ENCODE measurements at regions not wholly inside any gene's neighbourhood (a gene's known extent, or its start where the extent isn't known, plus 50 kb on each side); places are given as distances from the start of the nearest gene placed in this dataset.

- ChIA-PET POLR2A (no interaction called here), CTCF (interaction anchor here (1.1 to 1.2 kb wide), 2 partner anchors 229 to 704 kb away, joined by 3 read pairs; no protein-coding TSS in a partner anchor)
- H3K27ac Mint-ChIP-seq (ENCODE audit: low read depth, unreplicated experiment): no peak overlapping the region
- peaks cover 9% of the 10 kb centered on the region for H3K4me1 Mint-ChIP-seq (ENCODE audit: insufficient read depth, unreplicated experiment)
- H3K36me3 Mint-ChIP-seq (ENCODE audit: insufficient read depth, unreplicated experiment): no peaks in the 10 kb centered on the region
- H3K4me3 Mint-ChIP-seq (ENCODE audit: unreplicated experiment): no peak overlapping the region
- no TSS peak for BruUV-seq (replicated peaks)
- intact Hi-C loops (cut with micrococcal nuclease): no loop called here
- H3K27me3 Mint-ChIP-seq (ENCODE audit: insufficient read depth, unreplicated experiment): no peaks in the 10 kb centered on the region
- no peaks in the 10 kb centered on the region for H3K9me3 Mint-ChIP-seq (ENCODE audit: unreplicated experiment)
- TF ChIP-seq CTCF (IDR thresholded peaks at IDR 0.05; ENCODE audit: unreplicated experiment): no peak
- DNase-seq (ENCODE audit: unreplicated experiment): no peak
These were observed 245.9 kb upstream of the TARS1 start for GRCh38 chr5:33194914-33195313.

GRCh38 chr5:33195431-33196165 is 245.2 kb upstream of the TARS1 start:
- Mint-ChIP-seq H3K9me3 (ENCODE audit: unreplicated experiment) (no peaks in the 10 kb centered on the region), H3K27ac (ENCODE audit: low read depth, unreplicated experiment) (no peak overlapping the region), H3K27me3 (ENCODE audit: insufficient read depth, unreplicated experiment) (no peaks in the 10 kb centered on the region), H3K4me3 (ENCODE audit: unreplicated experiment) (no peak overlapping the region), H3K4me1 (ENCODE audit: insufficient read depth, unreplicated experiment) (peaks cover 9% of the 10 kb centered on the region), H3K36me3 (ENCODE audit: insufficient read depth, unreplicated experiment) (no peaks in the 10 kb centered on the region)
- POLR2A ChIA-PET: no interaction called here
- no peak for TF ChIP-seq CTCF (IDR thresholded peaks at IDR 0.05; ENCODE audit: unreplicated experiment)
- DNase-seq (ENCODE audit: unreplicated experiment): peak; percentile 8
- intact Hi-C loops (cut with micrococcal nuclease): no loop called here
- BruUV-seq (replicated peaks): no TSS peak
- CTCF ChIA-PET: no interaction called here

GRCh38 chr5:33198836-33199235 is 241.9 kb upstream of the TARS1 start:
- H3K4me3 Mint-ChIP-seq (ENCODE audit: unreplicated experiment): no peak overlapping the region
- intact Hi-C loops (cut with micrococcal nuclease): no loop called here
- DNase-seq (ENCODE audit: unreplicated experiment): no peak
- no peaks in the 10 kb centered on the region for H3K36me3 Mint-ChIP-seq (ENCODE audit: insufficient read depth, unreplicated experiment)
- H3K9me3 Mint-ChIP-seq (ENCODE audit: unreplicated experiment): no peaks in the 10 kb centered on the region
- ChIA-PET CTCF (no interaction called here), POLR2A (interaction anchor here (0.6 kb wide), 1 partner anchor 33 kb away, joined by 4 read pairs; no protein-coding TSS in a partner anchor)
- no peaks in the 10 kb centered on the region for H3K27me3 Mint-ChIP-seq (ENCODE audit: insufficient read depth, unreplicated experiment)
- BruUV-seq (replicated peaks): no TSS peak
- no peak overlapping the region for H3K27ac Mint-ChIP-seq (ENCODE audit: low read depth, unreplicated experiment)
- no peak for TF ChIP-seq CTCF (IDR thresholded peaks at IDR 0.05; ENCODE audit: unreplicated experiment)
- H3K4me1 Mint-ChIP-seq (ENCODE audit: insufficient read depth, unreplicated experiment): peaks cover 9% of the 10 kb centered on the region

GRCh38 chr5:33203931-33204330 is 236.8 kb upstream of the TARS1 start:
- no peaks in the 10 kb centered on the region for H3K36me3 Mint-ChIP-seq (ENCODE audit: insufficient read depth, unreplicated experiment)
- ChIA-PET CTCF (no interaction called here), POLR2A (no interaction called here)
- intact Hi-C loops (cut with micrococcal nuclease): no loop called here
- no peaks in the 10 kb centered on the region for H3K9me3 Mint-ChIP-seq (ENCODE audit: unreplicated experiment)
- H3K27ac Mint-ChIP-seq (ENCODE audit: low read depth, unreplicated experiment): no peak overlapping the region
- no TSS peak for BruUV-seq (replicated peaks)
- DNase-seq (ENCODE audit: unreplicated experiment): no peak
- no peak overlapping the region for H3K4me3 Mint-ChIP-seq (ENCODE audit: unreplicated experiment)
- no peaks in the 10 kb centered on the region for H3K27me3 Mint-ChIP-seq (ENCODE audit: insufficient read depth, unreplicated experiment)
- TF ChIP-seq CTCF (IDR thresholded peaks at IDR 0.05; ENCODE audit: unreplicated experiment): no peak
- H3K4me1 Mint-ChIP-seq (ENCODE audit: insufficient read depth, unreplicated experiment): no peaks in the 10 kb centered on the region
